ENCODE measurements at regions not wholly inside any gene's neighbourhood (a gene's known extent, or its start where the extent isn't known, plus 50 kb on each side); places are given as distances from the start of the nearest gene placed in this dataset.
"Not testable (repeated sequence)": the region's sequence is repeated elsewhere in the genome, so short reads cannot be mapped to it uniquely, and the experiment has no call there.

- H3K9me3 Mint-ChIP-seq; H3K4me3 Mint-ChIP-seq; intact Hi-C loops (cut with micrococcal nuclease); DNase-seq; H3K36me3 Mint-ChIP-seq (ENCODE audit: low read depth); H3K27ac Mint-ChIP-seq; H3K27me3 Mint-ChIP-seq; H3K4me1 Mint-ChIP-seq: not testable (repeated sequence)
These were observed 1372.6 kb downstream of the FOXD4L5 start for GRCh38 chr9:63912451-63912850.

GRCh38 chr9:63909076-63909475, 1375.9 kb downstream of the FOXD4L5 start:
- H3K36me3 Mint-ChIP-seq (ENCODE audit: low read depth); intact Hi-C loops (cut with micrococcal nuclease); H3K4me3 Mint-ChIP-seq; H3K27ac Mint-ChIP-seq; DNase-seq; H3K4me1 Mint-ChIP-seq; H3K27me3 Mint-ChIP-seq: not testable (repeated sequence)
- H3K9me3 Mint-ChIP-seq = peaks cover 14% of the 10 kb centered on the region

- H3K36me3 Mint-ChIP-seq (ENCODE audit: low read depth); DNase-seq; H3K4me3 Mint-ChIP-seq; H3K4me1 Mint-ChIP-seq; H3K27me3 Mint-ChIP-seq; H3K27ac Mint-ChIP-seq; intact Hi-C loops (cut with micrococcal nuclease): not testable (repeated sequence)
- H3K9me3 Mint-ChIP-seq = peaks cover 15% of the 10 kb centered on the region
These were observed 1385.3 kb downstream of the FOXD4L5 start for GRCh38 chr9:63899637-63900190.

GRCh38 chr9:63881386-63881785, 1403.6 kb downstream of the FOXD4L5 start:
- H3K9me3 Mint-ChIP-seq; H3K27me3 Mint-ChIP-seq; H3K27ac Mint-ChIP-seq; H3K4me1 Mint-ChIP-seq; H3K36me3 Mint-ChIP-seq (ENCODE audit: low read depth); H3K4me3 Mint-ChIP-seq; intact Hi-C loops (cut with micrococcal nuclease); DNase-seq: not testable (repeated sequence)

- H3K27ac Mint-ChIP-seq; H3K36me3 Mint-ChIP-seq (ENCODE audit: low read depth); H3K4me3 Mint-ChIP-seq; H3K4me1 Mint-ChIP-seq; H3K9me3 Mint-ChIP-seq; H3K27me3 Mint-ChIP-seq; DNase-seq; intact Hi-C loops (cut with micrococcal nuclease): not testable (repeated sequence)
These were observed 1408.6 kb downstream of the FOXD4L5 start for GRCh38 chr9:63876380-63876779.

GRCh38 chr9:63859475-63860215, 1425.4 kb downstream of the FOXD4L5 start:
- peaks cover 18% of the 10 kb centered on the region for H3K9me3 Mint-ChIP-seq
- peak; percentile 60 for DNase-seq
- H3K36me3 Mint-ChIP-seq (ENCODE audit: low read depth) = no peaks in the 10 kb centered on the region
- H3K4me1 Mint-ChIP-seq = no peaks in the 10 kb centered on the region
- no peaks in the 10 kb centered on the region for H3K27me3 Mint-ChIP-seq
- peak overlapping the region; percentile 55 for H3K4me3 Mint-ChIP-seq
- H3K27ac Mint-ChIP-seq = peak overlapping the region; percentile 13
- intact Hi-C loops (cut with micrococcal nuclease) = no loop called here

- H3K36me3 Mint-ChIP-seq (ENCODE audit: low read depth); intact Hi-C loops (cut with micrococcal nuclease); H3K27ac Mint-ChIP-seq; DNase-seq; H3K27me3 Mint-ChIP-seq; H3K4me1 Mint-ChIP-seq: not testable (repeated sequence)
- peak overlapping the region; percentile 55 for H3K4me3 Mint-ChIP-seq
- H3K9me3 Mint-ChIP-seq = peaks cover 18% of the 10 kb centered on the region
These were observed 1425.9 kb downstream of the FOXD4L5 start for GRCh38 chr9:63859090-63859474.

- intact Hi-C loops (cut with micrococcal nuclease); H3K4me3 Mint-ChIP-seq; H3K9me3 Mint-ChIP-seq; H3K4me1 Mint-ChIP-seq; DNase-seq; H3K27ac Mint-ChIP-seq; H3K27me3 Mint-ChIP-seq; H3K36me3 Mint-ChIP-seq (ENCODE audit: low read depth): not testable (repeated sequence)
These were observed 1431.8 kb downstream of the FOXD4L5 start for GRCh38 chr9:63853140-63853751.

- H3K27ac Mint-ChIP-seq; H3K27me3 Mint-ChIP-seq; DNase-seq; intact Hi-C loops (cut with micrococcal nuclease); H3K4me3 Mint-ChIP-seq; H3K36me3 Mint-ChIP-seq (ENCODE audit: low read depth); H3K4me1 Mint-ChIP-seq: not testable (repeated sequence)
- H3K9me3 Mint-ChIP-seq = peaks cover 17% of the 10 kb centered on the region
These were observed 1460.2 kb downstream of the FOXD4L5 start for GRCh38 chr9:63824804-63825203.

GRCh38 chr9:63823375-63824201, 1461.4 kb downstream of the FOXD4L5 start:
- H3K4me1 Mint-ChIP-seq; H3K27ac Mint-ChIP-seq; H3K4me3 Mint-ChIP-seq; intact Hi-C loops (cut with micrococcal nuclease); H3K36me3 Mint-ChIP-seq (ENCODE audit: low read depth); H3K27me3 Mint-ChIP-seq; DNase-seq: not testable (repeated sequence)
- H3K9me3 Mint-ChIP-seq = peaks cover 13% of the 10 kb centered on the region

GRCh38 chr9:63822615-63823374, 1462.2 kb downstream of the FOXD4L5 start:
- H3K4me3 Mint-ChIP-seq; H3K4me1 Mint-ChIP-seq; H3K27ac Mint-ChIP-seq; H3K27me3 Mint-ChIP-seq; H3K36me3 Mint-ChIP-seq (ENCODE audit: low read depth); intact Hi-C loops (cut with micrococcal nuclease); DNase-seq: not testable (repeated sequence)
- H3K9me3 Mint-ChIP-seq = peaks cover 15% of the 10 kb centered on the region

- H3K36me3 Mint-ChIP-seq (ENCODE audit: low read depth); H3K27ac Mint-ChIP-seq; intact Hi-C loops (cut with micrococcal nuclease); H3K4me3 Mint-ChIP-seq: not testable (repeated sequence)
- Mint-ChIP-seq H3K4me1 (peaks cover 16% of the 10 kb centered on the region), H3K27me3 (peaks cover 15% of the 10 kb centered on the region), H3K9me3 (peaks cover 21% of the 10 kb centered on the region)
- peak; percentile 59 for DNase-seq
These were observed 1463.7 kb downstream of the FOXD4L5 start for GRCh38 chr9:63821293-63821692.

- Mint-ChIP-seq H3K27me3 (peaks cover 15% of the 10 kb centered on the region), H3K36me3 (ENCODE audit: low read depth) (peaks cover 11% of the 10 kb centered on the region), H3K4me1 (peaks cover 16% of the 10 kb centered on the region), H3K9me3 (peaks cover 24% of the 10 kb centered on the region)
- DNase-seq; H3K27ac Mint-ChIP-seq; intact Hi-C loops (cut with micrococcal nuclease); H3K4me3 Mint-ChIP-seq: not testable (repeated sequence)
These were observed 1464.1 kb downstream of the FOXD4L5 start for GRCh38 chr9:63820882-63821281.

Data from activated CD4-positive, alpha-beta T cell treated with anti-CD3 and anti-CD28 coated beads, Interleukin-2, amount 10 ng/mL, durations not matched to agents 24 days and 14 days (primary cell).